Epithelial cell of proximal tubule (primary cell): ENCODE measurements at regions not wholly inside any gene's neighbourhood (a gene's known extent, or its start where the extent isn't known, plus 50 kb on each side); places are given as distances from the start of the nearest gene placed in this dataset.

Experiments
- DNase-seq: peaks from one replicate; pipeline ENCODE4 v3.0.0-alpha.2; 2011; ENCODE audit warnings: low read depth
- H3K4me3 ChIP-seq: 2 replicates; pipeline ENCODE4 v1.5.1; 2011; ENCODE audit warnings: low read depth, mild to moderate bottlenecking, low read length
- CTCF ChIP-seq: conservative IDR thresholded peaks from 2 replicates; pipeline ENCODE4 v1.5.1; 2012; ENCODE audit warnings: low read depth, mild to moderate bottlenecking, low read length

- TF ChIP-seq CTCF: no peak
These were observed 342.9 kb upstream of the RPS23 start for GRCh38 chr5:82620957-82621600.

GRCh38 chr5:82619097-82619496 is 340.9 kb upstream of the RPS23 start:
- TF ChIP-seq CTCF: no peak

More at GRCh38 chr5:82620957-82621600, 342.9 kb upstream of the RPS23 start:
- no peak for DNase-seq
- no peak overlapping the region for H3K4me3 ChIP-seq

GRCh38 chr5:82614706-82615105 is 336.6 kb upstream of the RPS23 start:
- H3K4me3 ChIP-seq: no peak overlapping the region
- TF ChIP-seq CTCF: no peak
- no peak for DNase-seq

More at GRCh38 chr5:82619097-82619496, 340.9 kb upstream of the RPS23 start:
- no peak for DNase-seq
- no peak overlapping the region for H3K4me3 ChIP-seq

GRCh38 chr5:82613891-82614290 is 335.7 kb upstream of the RPS23 start:
- no peak for DNase-seq
- TF ChIP-seq CTCF: no peak
- no peak overlapping the region for H3K4me3 ChIP-seq

GRCh38 chr5:82610686-82611085 is 332.5 kb upstream of the RPS23 start:
- no peak overlapping the region for H3K4me3 ChIP-seq
- no peak for DNase-seq
- no peak for TF ChIP-seq CTCF

- TF ChIP-seq CTCF: no peak
- no peak overlapping the region for H3K4me3 ChIP-seq
- no peak for DNase-seq
These were observed 327.4 kb upstream of the RPS23 start for GRCh38 chr5:82605441-82605973.
